ENCODE measurements at regions not wholly inside any gene's neighbourhood (a gene's known extent, or its start where the extent isn't known, plus 50 kb on each side); places are given as distances from the start of the nearest gene placed in this dataset.
"Not testable (repeated sequence)": the region's sequence is repeated elsewhere in the genome, so short reads cannot be mapped to it uniquely, and the experiment has no call there.

- no peak for DNase-seq (ENCODE audit: low read depth)
- TF ChIP-seq, protein P1, sequence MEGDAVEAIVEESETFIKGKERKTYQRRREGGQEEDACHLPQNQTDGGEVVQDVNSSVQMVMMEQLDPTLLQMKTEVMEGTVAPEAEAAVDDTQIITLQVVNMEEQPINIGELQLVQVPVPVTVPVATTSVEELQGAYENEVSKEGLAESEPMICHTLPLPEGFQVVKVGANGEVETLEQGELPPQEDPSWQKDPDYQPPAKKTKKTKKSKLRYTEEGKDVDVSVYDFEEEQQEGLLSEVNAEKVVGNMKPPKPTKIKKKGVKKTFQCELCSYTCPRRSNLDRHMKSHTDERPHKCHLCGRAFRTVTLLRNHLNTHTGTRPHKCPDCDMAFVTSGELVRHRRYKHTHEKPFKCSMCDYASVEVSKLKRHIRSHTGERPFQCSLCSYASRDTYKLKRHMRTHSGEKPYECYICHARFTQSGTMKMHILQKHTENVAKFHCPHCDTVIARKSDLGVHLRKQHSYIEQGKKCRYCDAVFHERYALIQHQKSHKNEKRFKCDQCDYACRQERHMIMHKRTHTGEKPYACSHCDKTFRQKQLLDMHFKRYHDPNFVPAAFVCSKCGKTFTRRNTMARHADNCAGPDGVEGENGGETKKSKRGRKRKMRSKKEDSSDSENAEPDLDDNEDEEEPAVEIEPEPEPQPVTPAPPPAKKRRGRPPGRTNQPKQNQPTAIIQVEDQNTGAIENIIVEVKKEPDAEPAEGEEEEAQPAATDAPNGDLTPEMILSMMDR (conservative IDR thresholded peaks at IDR 0.05; ENCODE audit: low read depth, low read length): no peak
- H3K4me3 ChIP-seq (ENCODE audit: low read depth, low read length): no peak overlapping the region
These were observed 2170.5 kb upstream of the DEFB115 start for GRCh38 chr20:29086938-29087337.

DNA sequence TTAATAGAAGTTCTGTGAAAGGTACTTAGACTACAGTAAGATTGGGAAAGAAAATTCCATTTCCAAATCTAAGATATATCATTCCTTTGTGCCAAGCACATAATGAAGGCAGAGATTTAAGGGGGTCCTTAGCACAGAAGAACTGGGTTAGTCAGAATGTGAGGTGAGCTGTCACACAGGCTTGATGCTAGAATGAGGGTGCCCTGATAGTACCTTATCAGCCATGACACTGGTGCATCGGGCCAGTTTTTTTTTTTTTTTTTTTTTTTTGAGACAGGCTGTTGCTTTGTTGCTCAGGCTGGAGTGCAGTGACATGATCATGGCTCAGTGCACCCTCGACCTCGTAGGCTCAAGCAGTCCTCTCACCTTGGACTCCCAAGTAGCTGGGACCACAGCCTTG, 2169.6 kb upstream of the DEFB115 start:
- not testable (repeated sequence) for DNase-seq (ENCODE audit: low read depth); H3K4me3 ChIP-seq (ENCODE audit: low read depth, low read length)

DNA sequence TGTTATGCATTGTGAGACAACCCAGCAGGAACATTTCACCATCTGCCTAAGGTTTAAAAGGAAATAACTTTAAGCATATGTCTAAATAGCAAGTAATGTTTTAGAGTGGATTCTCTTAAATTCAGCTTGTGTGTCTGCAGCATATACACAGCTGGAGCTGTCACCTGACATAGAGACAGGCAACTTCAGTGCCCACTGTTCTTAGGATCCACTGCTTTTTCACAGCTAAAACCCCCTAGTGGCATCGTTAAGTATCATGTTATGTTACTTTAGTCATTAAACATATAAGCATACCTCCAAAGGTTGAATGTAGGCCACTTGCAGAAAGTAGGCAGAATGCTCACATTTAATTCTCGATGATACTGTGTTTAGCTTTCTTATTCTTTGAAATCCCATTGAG, 2169.0 kb upstream of the DEFB115 start:
- DNase-seq (ENCODE audit: low read depth); H3K4me3 ChIP-seq (ENCODE audit: low read depth, low read length): not testable (repeated sequence)

GRCh38 chr20:29089409-29089808, 2168.1 kb upstream of the DEFB115 start:
- DNase-seq (ENCODE audit: low read depth); H3K4me3 ChIP-seq (ENCODE audit: low read depth, low read length): not testable (repeated sequence)

DNA sequence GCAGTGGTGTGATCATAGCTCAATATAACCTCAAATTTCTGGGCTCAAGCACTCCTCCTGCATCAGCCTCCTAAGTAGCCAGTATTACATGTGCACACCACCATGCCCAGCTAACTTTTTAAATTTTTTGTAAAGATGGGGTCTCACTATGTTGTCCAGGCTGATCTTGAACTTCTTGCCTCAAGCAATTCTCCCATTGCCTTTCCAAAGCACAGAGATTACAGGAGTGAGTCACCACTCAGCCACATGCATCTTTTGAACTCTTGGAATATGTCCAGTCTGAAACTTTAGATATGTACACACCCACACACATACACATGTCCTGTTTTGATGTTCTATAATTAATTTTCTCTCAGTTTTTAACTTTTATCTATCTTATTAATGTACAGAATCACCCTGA, 2163.5 kb upstream of the DEFB115 start:
- H3K4me3 ChIP-seq (ENCODE audit: low read depth, low read length): not testable (repeated sequence)
- DNase-seq (ENCODE audit: low read depth): peak; percentile 15

- not testable (repeated sequence) for H3K4me3 ChIP-seq (ENCODE audit: low read depth, low read length); DNase-seq (ENCODE audit: low read depth)
These were observed 2160.8 kb upstream of the DEFB115 start for GRCh38 chr20:29096695-29097094.

DNA sequence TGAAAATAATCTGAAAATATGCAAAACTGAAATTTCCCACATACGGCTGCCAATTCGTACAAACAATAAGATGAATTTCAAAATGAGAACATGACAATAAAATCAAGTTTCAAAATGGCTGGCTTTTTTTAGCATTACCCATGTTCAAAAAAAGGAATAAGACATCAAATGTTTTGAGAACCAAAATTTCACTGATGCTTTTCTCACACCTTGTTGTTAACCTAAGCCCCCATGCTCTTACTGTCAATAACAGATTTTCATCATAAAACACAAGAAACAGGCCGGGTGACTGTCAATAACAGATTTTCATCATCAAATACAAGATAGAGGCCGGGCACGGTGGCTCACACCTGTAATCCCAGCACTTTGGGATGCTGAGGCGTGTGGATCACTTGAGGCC, 2149.6 kb upstream of the DEFB115 start:
- DNase-seq (ENCODE audit: low read depth): not testable (repeated sequence)

GRCh38 chr20:29109386-29109785, 2148.1 kb upstream of the DEFB115 start:
- DNase-seq (ENCODE audit: low read depth); H3K4me3 ChIP-seq (ENCODE audit: low read depth, low read length): not testable (repeated sequence)

More for the DNA sequence above, 2149.6 kb upstream of the DEFB115 start:
- H3K4me3 ChIP-seq (ENCODE audit: low read depth, low read length): not testable (repeated sequence)

- not testable (repeated sequence) for DNase-seq (ENCODE audit: low read depth); H3K4me3 ChIP-seq (ENCODE audit: low read depth, low read length)
These were observed 2142.4 kb upstream of the DEFB115 start for GRCh38 chr20:29115097-29115496.

DNA sequence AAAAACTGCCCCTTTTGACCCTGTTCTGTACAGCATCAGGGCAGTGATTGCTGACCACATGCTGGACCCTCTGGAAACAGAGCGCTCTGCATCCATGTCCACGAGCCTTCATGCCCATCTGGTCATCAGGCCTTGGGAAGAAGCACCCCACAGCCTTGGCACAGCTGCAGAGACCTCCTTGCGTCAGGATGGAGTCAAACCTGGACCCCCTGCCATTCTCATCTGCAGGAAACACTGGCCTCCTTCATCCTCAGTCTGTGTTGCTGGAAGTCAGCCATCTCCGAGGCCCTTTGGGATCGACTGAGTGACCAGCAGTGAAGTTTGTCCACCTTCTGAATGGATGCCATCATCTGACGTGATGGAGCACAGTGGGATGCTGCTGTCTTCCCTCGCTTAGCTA, 2138.3 kb upstream of the DEFB115 start:
- DNase-seq (ENCODE audit: low read depth): no peak
- H3K4me3 ChIP-seq (ENCODE audit: low read depth, low read length): no peak overlapping the region
- TF ChIP-seq, protein P1 (conservative IDR thresholded peaks at IDR 0.05; ENCODE audit: low read depth, low read length): no peak

DNA sequence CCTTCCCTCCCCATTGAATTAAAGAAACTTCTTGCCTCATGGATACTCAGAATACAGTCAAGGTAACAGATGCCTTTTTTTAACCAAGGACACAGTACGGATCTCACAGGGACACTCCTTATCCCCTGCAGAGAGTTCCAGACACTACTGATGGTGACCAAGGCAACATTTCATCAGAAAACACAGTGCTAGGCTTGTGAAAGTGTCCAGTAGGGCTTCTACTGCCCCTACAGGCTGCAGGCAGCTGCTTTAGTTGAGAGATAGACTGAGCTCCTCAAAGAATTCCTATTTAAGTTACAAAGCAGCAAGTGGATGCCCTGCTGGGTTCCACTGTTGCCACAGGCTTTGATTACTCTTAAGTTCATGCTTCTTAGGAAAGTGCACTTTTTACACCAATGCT, 2137.8 kb upstream of the DEFB115 start:
- not testable (repeated sequence) for H3K4me3 ChIP-seq (ENCODE audit: low read depth, low read length); DNase-seq (ENCODE audit: low read depth)

- DNase-seq (ENCODE audit: low read depth); H3K4me3 ChIP-seq (ENCODE audit: low read depth, low read length): not testable (repeated sequence)
These were observed 2137.4 kb upstream of the DEFB115 start for GRCh38 chr20:29120088-29120487.

GRCh38 chr20:29120575-29120974, 2136.9 kb upstream of the DEFB115 start:
- not testable (repeated sequence) for DNase-seq (ENCODE audit: low read depth); H3K4me3 ChIP-seq (ENCODE audit: low read depth, low read length)

DNA sequence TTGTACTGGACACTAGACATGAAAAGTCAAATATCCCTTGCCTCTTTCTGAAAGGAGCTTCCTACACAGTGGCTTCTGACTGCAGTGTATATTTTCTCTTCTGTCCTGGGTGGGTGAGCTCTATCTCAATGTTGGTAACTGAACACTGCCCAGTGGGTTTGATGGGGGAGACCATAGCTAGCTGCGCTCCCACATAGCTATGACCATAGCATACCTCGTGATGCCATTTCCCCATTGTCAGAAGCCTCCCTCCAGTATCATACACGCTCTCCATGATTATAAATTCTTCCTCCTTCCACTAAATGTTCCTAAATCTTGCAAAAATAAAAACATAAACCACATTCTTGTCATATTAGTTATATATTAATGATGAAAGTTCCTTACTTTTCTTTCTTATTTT, 2134.7 kb upstream of the DEFB115 start:
- H3K4me3 ChIP-seq (ENCODE audit: low read depth, low read length); DNase-seq (ENCODE audit: low read depth): not testable (repeated sequence)
